Activated CD8-positive, alpha-beta T cell treated with anti-CD3 and anti-CD28 coated beads for 36 hours (primary cell): ENCODE measurements at regions not wholly inside any gene's neighbourhood (a gene's known extent, or its start where the extent isn't known, plus 50 kb on each side); places are given as distances from the start of the nearest gene placed in this dataset.

ENCODE experiments used
- ATAC-seq: fragments of 200-7000 bp; cut with Tn5 transposase; one replicate; pipeline ENCODE4 v1.10.0; 2021; ENCODE audit warnings: mild to moderate bottlenecking, moderate library complexity
- CTCF ChIA-PET: fragments of 350-600 bp; sonication (Branson Sonifier 250); formaldehyde crosslinking; loops from one replicate; lab custom pipeline; 2021; ENCODE audit warnings: antibody characterized with exemption; lab: Charles Lee
- POLR2A ChIA-PET: fragments of 350-600 bp; sonication (Branson Sonifier 250); formaldehyde crosslinking; loops from one replicate; lab custom pipeline; 2021; ENCODE audit warnings: antibody characterized with exemption; lab: Charles Lee
- DNase-seq: peaks from one replicate; pipeline ENCODE4 v3.0.0-alpha.2; 2020
- H3K27ac Mint-ChIP-seq: one replicate; pipeline ENCODE4 v1.8.0; 2021; ENCODE audit warnings: mild to moderate bottlenecking, mixed read lengths
- H3K27me3 Mint-ChIP-seq: one replicate; pipeline ENCODE4 v1.8.0; 2021; ENCODE audit warnings: mixed read lengths
- H3K36me3 Mint-ChIP-seq: one replicate; pipeline ENCODE4 v1.8.0; 2021; ENCODE audit warnings: low read depth, mixed read lengths
- H3K4me1 Mint-ChIP-seq: one replicate; pipeline ENCODE4 v1.8.0; 2021; ENCODE audit warnings: low read depth, mixed read lengths
- H3K4me3 Mint-ChIP-seq: one replicate; pipeline ENCODE4 v1.8.0; 2021; ENCODE audit warnings: mild to moderate bottlenecking, moderate library complexity, mixed read lengths
- H3K9me3 Mint-ChIP-seq: one replicate; pipeline ENCODE4 v1.8.0; 2021; ENCODE audit warnings: mixed read lengths
- intact Hi-C: fragments of 100-400 bp; cut with micrococcal nuclease; formaldehyde crosslinking; loops from one replicate; pipeline ENCODE4 v1.10.0; 2022
- TF ChIP-seq, protein P1 (sequence below): fragments of 200-600 bp; IDR thresholded peaks from one replicate; pipeline ENCODE4 v1.8.0; 2022; ENCODE audit warnings: antibody characterized with exemption, mild to moderate bottlenecking

DNA sequence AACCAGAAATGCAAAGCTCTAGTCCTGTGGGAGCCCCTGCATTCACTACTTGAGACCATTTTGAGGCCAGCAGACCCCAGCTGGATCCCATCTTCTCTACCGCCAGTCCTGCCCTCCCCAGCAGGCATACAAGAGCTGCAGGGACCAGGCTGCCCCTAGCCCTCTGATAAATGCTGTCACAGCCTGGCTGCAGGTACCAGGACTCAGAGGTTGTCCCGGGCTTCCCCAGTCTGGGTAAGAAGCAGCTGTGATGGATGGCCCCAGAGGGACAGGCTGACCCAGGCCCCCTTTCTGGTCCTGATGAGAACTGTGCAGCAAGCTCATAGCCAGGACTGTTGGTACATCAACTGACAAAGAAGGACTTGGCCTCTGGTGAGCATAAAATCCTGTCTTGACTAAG lies 132.9 kb upstream of the APCDD1 start:
- POLR2A ChIA-PET = no interaction called here
- intact Hi-C loops = no loop called here
- DNase-seq (no peak), ATAC-seq (no peak)
- CTCF ChIA-PET = no interaction called here
- no peaks in the 10 kb centered on the region for H3K27me3 Mint-ChIP-seq
- H3K4me3 Mint-ChIP-seq = no peak overlapping the region
- no peaks in the 10 kb centered on the region for H3K4me1 Mint-ChIP-seq
- H3K9me3 Mint-ChIP-seq = no peaks in the 10 kb centered on the region
- H3K27ac Mint-ChIP-seq = no peak overlapping the region
- TF ChIP-seq, protein P1, sequence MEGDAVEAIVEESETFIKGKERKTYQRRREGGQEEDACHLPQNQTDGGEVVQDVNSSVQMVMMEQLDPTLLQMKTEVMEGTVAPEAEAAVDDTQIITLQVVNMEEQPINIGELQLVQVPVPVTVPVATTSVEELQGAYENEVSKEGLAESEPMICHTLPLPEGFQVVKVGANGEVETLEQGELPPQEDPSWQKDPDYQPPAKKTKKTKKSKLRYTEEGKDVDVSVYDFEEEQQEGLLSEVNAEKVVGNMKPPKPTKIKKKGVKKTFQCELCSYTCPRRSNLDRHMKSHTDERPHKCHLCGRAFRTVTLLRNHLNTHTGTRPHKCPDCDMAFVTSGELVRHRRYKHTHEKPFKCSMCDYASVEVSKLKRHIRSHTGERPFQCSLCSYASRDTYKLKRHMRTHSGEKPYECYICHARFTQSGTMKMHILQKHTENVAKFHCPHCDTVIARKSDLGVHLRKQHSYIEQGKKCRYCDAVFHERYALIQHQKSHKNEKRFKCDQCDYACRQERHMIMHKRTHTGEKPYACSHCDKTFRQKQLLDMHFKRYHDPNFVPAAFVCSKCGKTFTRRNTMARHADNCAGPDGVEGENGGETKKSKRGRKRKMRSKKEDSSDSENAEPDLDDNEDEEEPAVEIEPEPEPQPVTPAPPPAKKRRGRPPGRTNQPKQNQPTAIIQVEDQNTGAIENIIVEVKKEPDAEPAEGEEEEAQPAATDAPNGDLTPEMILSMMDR = no peak
- no peaks in the 10 kb centered on the region for H3K36me3 Mint-ChIP-seq

DNA sequence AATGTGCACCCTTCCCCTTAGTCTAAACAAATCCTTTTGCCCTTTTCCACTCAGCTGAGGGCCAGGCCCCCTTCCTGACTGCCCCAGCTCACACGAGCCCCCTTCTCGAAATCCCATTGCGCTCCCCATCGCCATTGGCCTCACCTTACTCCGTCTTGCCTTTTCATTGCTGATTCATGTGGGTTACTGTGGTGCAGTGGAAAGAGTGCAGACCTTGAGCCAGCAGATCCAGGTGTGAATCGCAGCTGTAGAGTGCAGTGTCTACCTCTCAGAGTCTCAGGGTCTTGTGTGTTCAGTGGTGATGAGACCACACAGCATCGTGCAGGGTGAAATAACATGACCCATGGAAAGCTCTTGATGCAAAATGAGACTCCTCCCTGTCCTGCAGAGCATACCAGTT lies 132.4 kb upstream of the APCDD1 start:
- ChIA-PET POLR2A (no interaction called here), CTCF (no interaction called here)
- no peaks in the 10 kb centered on the region for H3K36me3 Mint-ChIP-seq
- ATAC-seq (no peak), DNase-seq (no peak)
- TF ChIP-seq, protein P1 = no peak
- no peaks in the 10 kb centered on the region for H3K27me3 Mint-ChIP-seq
- H3K27ac Mint-ChIP-seq = no peak overlapping the region
- no peaks in the 10 kb centered on the region for H3K4me1 Mint-ChIP-seq
- no peaks in the 10 kb centered on the region for H3K9me3 Mint-ChIP-seq
- H3K4me3 Mint-ChIP-seq = no peak overlapping the region
- intact Hi-C loops = no loop called here

DNA sequence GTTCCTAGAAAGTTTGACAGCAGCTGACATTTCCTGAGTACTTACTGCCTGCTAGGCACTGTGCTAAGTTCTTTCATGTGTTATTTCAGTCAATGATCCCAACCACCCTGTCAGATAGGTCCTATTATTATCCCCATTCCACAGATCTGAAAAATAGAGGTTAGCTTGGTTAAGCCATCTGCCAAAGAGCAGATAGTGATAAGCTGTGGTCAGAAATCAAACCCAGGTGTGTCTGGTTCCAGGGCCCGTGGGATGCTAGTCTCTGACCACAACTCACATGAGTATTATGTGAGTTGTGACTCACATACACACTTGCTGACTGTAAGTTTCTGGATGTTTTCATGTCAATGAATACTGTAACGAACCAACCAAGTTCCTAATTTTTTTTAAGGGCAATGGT lies 132.0 kb upstream of the APCDD1 start:
- H3K36me3 Mint-ChIP-seq = no peaks in the 10 kb centered on the region
- CTCF ChIA-PET = no interaction called here
- H3K27me3 Mint-ChIP-seq = no peaks in the 10 kb centered on the region
- H3K27ac Mint-ChIP-seq = no peak overlapping the region
- POLR2A ChIA-PET = no interaction called here
- ATAC-seq (no peak), DNase-seq (no peak)
- intact Hi-C loops = no loop called here
- no peak overlapping the region for H3K4me3 Mint-ChIP-seq
- no peaks in the 10 kb centered on the region for H3K4me1 Mint-ChIP-seq
- TF ChIP-seq, protein P1 = no peak
- no peaks in the 10 kb centered on the region for H3K9me3 Mint-ChIP-seq

DNA sequence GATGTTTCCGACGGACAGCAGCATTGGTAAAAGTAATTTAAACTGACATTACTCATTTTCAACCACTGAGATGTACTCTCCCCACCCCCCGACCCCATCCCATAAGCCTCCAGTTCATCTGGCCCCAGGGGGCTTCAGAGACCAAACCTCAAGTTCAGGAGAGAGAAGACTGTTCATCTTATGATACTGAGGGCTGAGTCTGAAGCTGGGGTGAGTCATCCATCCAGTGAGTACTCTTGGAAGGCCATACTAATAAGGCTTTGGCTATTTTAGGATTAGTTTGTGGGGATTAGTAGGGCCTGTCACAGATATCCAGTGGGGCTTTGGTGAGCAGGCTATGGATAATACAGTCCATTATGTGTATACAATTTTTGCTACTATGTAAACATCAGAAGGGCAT lies 125.3 kb upstream of the APCDD1 start:
- TF ChIP-seq, protein P1 = no peak
- no peak overlapping the region for H3K4me3 Mint-ChIP-seq
- no peaks in the 10 kb centered on the region for H3K4me1 Mint-ChIP-seq
- CTCF ChIA-PET = no interaction called here
- H3K9me3 Mint-ChIP-seq = no peaks in the 10 kb centered on the region
- DNase-seq = no peak
- H3K27me3 Mint-ChIP-seq = no peaks in the 10 kb centered on the region
- POLR2A ChIA-PET = no interaction called here
- no peak overlapping the region for H3K27ac Mint-ChIP-seq
- ATAC-seq = no peak
- intact Hi-C loops = no loop called here
- no peaks in the 10 kb centered on the region for H3K36me3 Mint-ChIP-seq

DNA sequence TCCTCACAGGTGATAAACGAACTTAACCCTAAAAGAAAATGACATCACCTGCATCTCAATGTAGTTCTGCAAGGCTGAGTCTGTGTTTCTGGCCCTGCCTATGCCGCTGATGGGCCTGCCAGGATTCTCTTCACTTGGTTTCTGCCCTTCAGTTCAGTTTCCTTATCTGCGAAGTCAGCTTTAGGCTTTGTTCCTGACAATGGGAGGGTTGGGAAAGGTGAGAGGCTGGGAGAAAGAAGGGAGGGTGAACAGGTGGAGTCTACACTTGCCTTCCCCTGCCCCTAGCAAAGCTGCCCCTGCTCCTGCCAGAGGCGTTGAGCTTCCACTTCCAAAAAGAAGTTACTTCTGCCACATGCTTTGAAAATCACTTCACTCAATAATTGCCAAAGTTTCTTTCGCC lies 124.0 kb upstream of the APCDD1 start:
- H3K27ac Mint-ChIP-seq = no peak overlapping the region
- H3K9me3 Mint-ChIP-seq = no peaks in the 10 kb centered on the region
- intact Hi-C loops = no loop called here
- DNase-seq (no peak), ATAC-seq (no peak)
- no peaks in the 10 kb centered on the region for H3K27me3 Mint-ChIP-seq
- H3K4me1 Mint-ChIP-seq = no peaks in the 10 kb centered on the region
- H3K4me3 Mint-ChIP-seq = no peak overlapping the region
- TF ChIP-seq, protein P1 = no peak
- no peaks in the 10 kb centered on the region for H3K36me3 Mint-ChIP-seq
- ChIA-PET CTCF (no interaction called here), POLR2A (no interaction called here)
